Thoracic aorta (tissue), 2 donors: ENCODE measurements at regions not wholly inside any gene's neighbourhood (a gene's known extent, or its start where the extent isn't known, plus 50 kb on each side); places are given as distances from the start of the nearest gene placed in this dataset.
"Not testable (repeated sequence)": the region's sequence is repeated elsewhere in the genome, so short reads cannot be mapped to it uniquely, and the experiment has no call there.

Experiments used
- ATAC-seq: fragments of 150-250 bp; one replicate; pipeline ENCODE4 v1.8.0; 2017; ENCODE audit warnings: low read depth; ENCODE audit not compliant: insufficient number of reproducible peaks, low FRiP score
- DNase-seq: peaks from one replicate; pipeline ENCODE4 v3.0.0-alpha.2; 2020; ENCODE audit warnings: low spot score
- H3K27ac ChIP-seq, 2 donors: fragments of 200-600 bp; sonication (generic); 1 replicate in 1 of 2; 2 replicates in 1 of 2; pipeline ENCODE4 v1.5.1; 2016; ENCODE audit warnings: mild to moderate bottlenecking in 2 of 2, moderate library complexity in 2 of 2
- H3K27me3 ChIP-seq: fragments of 200-600 bp; sonication (generic); replicated peaks from 2 replicates; pipeline ENCODE4 v1.6.0; 2016; ENCODE audit warnings: mild to moderate bottlenecking; ENCODE audit not compliant: insufficient read depth
- H3K36me3 ChIP-seq: fragments of 200-600 bp; sonication (generic); one replicate; pipeline ENCODE4 v1.5.1; 2016
- H3K4me1 ChIP-seq, 2 donors: fragments of 200-600 bp; sonication (generic); 1 replicate in 1 of 2; 2 replicates in 1 of 2; pipeline versions ENCODE4 v1.5.1 to v1.6.0; 2016; ENCODE audit warnings: low read depth in 2 of 2, mild to moderate bottlenecking in 1 of 2; ENCODE audit not compliant: control insufficient read depth in 1 of 2
- H3K4me3 ChIP-seq: fragments of 200-600 bp; sonication (generic); 2 replicates; pipeline ENCODE4 v1.5.1; 2016; ENCODE audit warnings: mild to moderate bottlenecking
- H3K9me3 ChIP-seq: fragments of 200-600 bp; sonication (generic); 2 replicates; pipeline ENCODE4 v1.5.1; 2016

DNA sequence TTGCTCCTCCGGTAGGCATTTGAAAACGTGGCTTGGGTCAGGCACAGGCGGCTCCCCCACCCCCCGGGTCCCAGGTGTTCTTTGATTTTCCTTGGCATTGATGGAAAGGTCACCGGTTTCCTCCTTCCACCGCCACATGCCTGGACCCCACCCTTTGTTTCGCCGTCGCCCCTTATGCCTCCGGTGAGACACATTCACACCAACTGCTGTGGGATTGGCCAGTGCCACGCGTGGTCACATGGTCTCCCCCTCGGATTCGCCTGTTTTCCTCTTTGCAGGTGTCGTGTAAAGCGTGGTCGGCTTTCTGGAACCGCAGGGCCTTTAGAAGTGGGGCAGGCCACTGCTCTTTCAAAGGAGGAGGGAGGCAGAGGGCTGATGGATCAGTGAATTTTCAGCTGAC, 101.2 kb upstream of the FOXD4L5 start:
- not testable (repeated sequence) for H3K4me1 ChIP-seq, H3K36me3 ChIP-seq, H3K9me3 ChIP-seq, ATAC-seq, H3K4me3 ChIP-seq, H3K27ac ChIP-seq, H3K27me3 ChIP-seq, DNase-seq

DNA sequence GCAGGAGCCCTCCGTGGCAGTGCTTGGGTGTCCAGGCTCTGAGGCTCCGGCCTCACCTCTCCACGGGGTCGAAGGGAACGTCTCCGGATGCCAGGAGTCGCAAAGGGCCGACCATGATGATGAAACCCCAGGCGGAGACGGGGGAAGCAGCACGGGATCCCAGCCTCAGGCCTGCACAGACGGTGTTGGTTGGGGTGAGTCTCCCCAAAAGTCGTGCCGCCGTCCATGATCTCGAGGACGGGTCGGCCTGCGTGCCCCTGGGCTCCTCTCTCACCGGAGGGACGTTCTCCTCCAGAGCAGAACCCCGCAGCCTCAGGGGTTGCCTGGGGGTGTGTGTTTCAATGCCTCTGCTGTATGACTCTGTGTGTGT, 100.6 kb upstream of the FOXD4L5 start:
- not testable (repeated sequence) for H3K27ac ChIP-seq, H3K27me3 ChIP-seq, H3K9me3 ChIP-seq, H3K4me1 ChIP-seq, ATAC-seq, H3K4me3 ChIP-seq, DNase-seq, H3K36me3 ChIP-seq

DNA sequence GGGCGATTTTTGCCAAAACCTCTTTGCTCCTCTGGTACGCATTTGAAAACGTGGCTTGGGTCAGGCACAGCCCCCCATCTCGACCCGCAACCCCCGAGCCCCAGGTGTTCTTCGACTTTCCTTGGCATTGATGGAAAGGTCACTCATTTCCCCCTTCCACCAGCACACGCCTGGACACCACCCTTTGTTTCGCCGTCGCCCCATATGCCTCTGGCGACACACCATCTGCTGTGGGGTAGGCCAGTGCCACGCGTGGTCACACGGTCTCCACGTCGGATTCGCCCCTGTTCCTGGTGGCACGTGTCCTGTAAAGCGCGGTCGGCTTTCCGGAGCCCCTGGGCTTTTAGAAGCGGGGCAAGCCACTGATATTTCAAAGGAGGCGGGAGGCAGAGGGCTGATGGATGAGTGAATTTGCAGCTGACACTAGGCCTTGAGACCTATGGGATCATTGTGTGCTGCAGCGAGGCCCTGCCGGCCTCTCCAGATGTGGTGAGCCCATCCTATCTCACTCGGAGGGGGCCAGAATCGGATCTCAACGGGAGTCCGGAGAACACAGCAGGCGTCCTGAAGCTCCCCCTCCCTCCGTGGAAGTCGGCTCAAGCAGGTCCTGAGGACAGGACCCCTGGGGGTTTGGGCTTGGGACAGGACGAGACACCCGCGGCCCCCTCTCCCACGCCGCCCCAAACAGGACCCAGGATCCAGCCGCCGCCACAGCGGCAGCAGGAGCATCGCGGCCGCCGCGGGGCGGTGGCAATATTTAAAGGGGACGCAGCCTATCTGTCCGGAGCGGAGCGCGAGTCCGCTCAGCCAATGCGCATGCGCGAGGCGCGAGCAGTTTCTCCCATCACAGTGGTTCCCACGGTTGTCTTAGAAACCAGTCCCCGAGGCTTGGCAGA, 100.0 kb upstream of the FOXD4L5 start:
- not testable (repeated sequence) for H3K4me3 ChIP-seq, ATAC-seq, H3K27ac ChIP-seq, DNase-seq, H3K4me1 ChIP-seq, H3K9me3 ChIP-seq, H3K36me3 ChIP-seq, H3K27me3 ChIP-seq

DNA sequence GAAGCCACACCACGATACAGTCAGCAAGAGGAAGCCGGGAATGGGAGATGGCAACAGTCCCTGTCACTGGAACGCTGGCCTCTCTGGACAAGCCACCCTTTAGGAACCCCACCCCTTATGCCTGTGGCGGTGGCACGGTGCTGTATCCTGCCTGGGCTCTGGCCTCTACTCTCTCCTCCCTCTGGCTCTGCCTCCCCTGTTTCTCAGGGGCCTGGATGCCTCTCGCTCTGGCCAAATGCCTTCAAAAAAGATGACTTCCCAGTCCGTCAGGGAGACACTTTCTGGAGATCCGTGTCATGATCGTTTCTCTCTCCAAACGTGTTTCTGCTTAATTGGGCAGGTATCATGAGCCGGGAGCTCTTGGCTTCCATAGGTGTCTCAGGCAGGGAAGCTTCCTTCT, 99.1 kb upstream of the FOXD4L5 start:
- H3K27me3 ChIP-seq, ATAC-seq, H3K27ac ChIP-seq, DNase-seq, H3K9me3 ChIP-seq, H3K36me3 ChIP-seq, H3K4me3 ChIP-seq, H3K4me1 ChIP-seq: not testable (repeated sequence)

DNA sequence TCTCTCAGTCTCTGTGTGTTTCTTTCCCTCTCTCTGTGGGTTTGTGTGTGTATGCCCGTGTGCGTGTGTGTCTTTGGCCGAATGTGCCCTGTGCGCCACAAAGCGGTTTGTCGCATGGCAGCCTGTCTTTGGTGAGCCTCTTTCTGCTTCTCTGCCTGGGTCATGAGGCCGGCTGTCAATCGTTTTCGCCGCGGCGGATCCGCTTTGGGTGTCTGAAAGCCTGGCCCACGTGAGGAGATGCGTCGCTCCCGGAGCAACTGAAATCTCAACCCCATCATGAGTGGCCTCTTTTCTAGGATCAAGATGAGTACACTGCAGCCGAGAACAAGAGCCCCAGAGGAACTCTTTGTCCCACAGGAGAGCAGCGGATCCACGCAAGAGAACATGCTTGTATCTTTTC, 98.6 kb upstream of the FOXD4L5 start:
- H3K27me3 ChIP-seq, H3K27ac ChIP-seq, H3K4me3 ChIP-seq, H3K36me3 ChIP-seq, ATAC-seq, DNase-seq, H3K4me1 ChIP-seq, H3K9me3 ChIP-seq: not testable (repeated sequence)

DNA sequence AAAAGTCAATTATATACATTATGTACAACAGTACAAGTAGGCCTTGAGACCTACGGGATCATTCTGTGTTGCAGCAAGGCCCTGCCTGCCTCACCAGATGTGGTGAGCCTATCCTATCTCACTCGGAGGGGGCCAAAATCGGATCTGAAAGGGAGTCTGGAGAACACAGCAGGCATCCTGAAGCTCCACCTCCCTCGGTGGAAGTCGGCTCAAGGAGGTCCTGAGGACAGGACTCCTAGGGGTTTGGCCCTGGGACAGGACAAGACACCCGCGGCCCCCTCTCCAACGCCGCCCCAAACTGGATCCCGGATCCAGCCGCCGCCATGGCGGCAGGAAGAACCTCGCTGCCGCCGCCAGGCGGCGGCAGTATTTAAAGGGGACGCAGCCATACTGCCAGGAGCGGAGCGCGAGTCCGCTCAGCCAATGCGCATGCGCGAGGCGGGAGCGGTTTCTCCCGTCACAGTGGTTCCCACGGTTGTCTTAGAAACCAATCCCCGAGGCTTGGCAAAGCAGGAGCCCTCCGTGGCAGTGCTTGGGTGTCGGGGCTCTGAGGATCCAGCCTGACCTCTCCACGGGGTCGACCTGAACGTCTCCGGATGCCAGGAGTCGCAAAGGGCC, 97.8 kb upstream of the FOXD4L5 start:
- not testable (repeated sequence) for H3K36me3 ChIP-seq, H3K4me1 ChIP-seq, H3K27ac ChIP-seq, DNase-seq, H3K9me3 ChIP-seq, ATAC-seq, H3K27me3 ChIP-seq, H3K4me3 ChIP-seq
